GM12878 (cell line): ENCODE measurements at regions not wholly inside any gene's neighbourhood (a gene's known extent, or its start where the extent isn't known, plus 50 kb on each side); places are given as distances from the start of the nearest gene placed in this dataset.

ENCODE experiments used
- ATAC-seq: fragments of 200-7000 bp; cut with Tn5 transposase; 3 replicates; pipeline ENCODE4 v1.9.1; 2020; ENCODE audit warnings: mild to moderate bottlenecking, moderate library complexity
- BruUV-seq: library from RNA; stranded (reverse); fragments of 400-500 nt; replicated peaks from 2 replicates; lab custom pipeline; 2021; lab: Mats Ljungman, UMichigan
- CTCF ChIA-PET: fragments of 300-600 bp; sonication (Branson Sonifier 250); formaldehyde crosslinking; extraction: SDS; loops from one replicate; lab custom pipeline; 2021; ENCODE audit warnings: inconsistent platforms; lab: Yijun Ruan, JAX
- POLR2A ChIA-PET: fragments of 350-600 bp; formaldehyde crosslinking; extraction: SDS; loops from one replicate; lab custom pipeline; 2021; ENCODE audit warnings: inconsistent platforms; lab: Charles Lee
- RAD21 ChIA-PET: fragments of 300-600 bp; sonication (Branson Sonifier 250); formaldehyde crosslinking; loops from one replicate; lab custom pipeline; 2023; ENCODE audit warnings: antibody characterized with exemption; ENCODE audit not compliant: unreplicated experiment; lab: Charles Lee
- SMC1A ChIA-PET: fragments of 300-600 bp; sonication (Branson Sonifier 250); formaldehyde crosslinking; loops from one replicate; lab custom pipeline; 2023; ENCODE audit not compliant: unreplicated experiment, uncharacterized antibody; lab: Charles Lee
- DNase-seq: peaks from one replicate; pipeline ENCODE4 v3.0.0-alpha.2; 2011; ENCODE audit warnings: low read depth, low spot score
- FAIRE-seq: peaks from 3 replicates; lab custom pipeline; 2011; peaks lifted over from hg19 to GRCh38; lab: Jason Lieb, UNC
- H2AFZ ChIP-seq: 2 replicates; pipeline ENCODE4 v1.6.0; 2011; ENCODE audit warnings: low read depth, low read length, control low read depth; ENCODE audit not compliant: control insufficient read depth
- H3K27ac ChIP-seq: 2 replicates; pipeline ENCODE4 v1.5.1; 2011; ENCODE audit warnings: control low read depth; ENCODE audit not compliant: control insufficient read depth, insufficient read depth
- H3K27me3 ChIP-seq, 2 experiments: replicated peaks in 1 of 2; 2 replicates each; pipeline versions ENCODE4 v1.6.0 to v1.6.1; 2011; ENCODE audit warnings: low read length in 1 of 2; ENCODE audit not compliant: control insufficient read depth in 2 of 2, insufficient read depth in 2 of 2
- H3K36me3 ChIP-seq, 2 experiments: 2 replicates each; pipeline ENCODE4 v1.5.1; 2011; ENCODE audit warnings: low read length in 1 of 2; ENCODE audit not compliant: control insufficient read depth in 2 of 2, insufficient read depth in 2 of 2
- H3K4me1 ChIP-seq: 2 replicates; pipeline ENCODE4 v1.6.1; 2011; ENCODE audit warnings: mild to moderate bottlenecking, low read length, moderate library complexity, mixed read lengths; ENCODE audit not compliant: control insufficient read depth, insufficient read depth
- H3K4me2 ChIP-seq: 2 replicates; pipeline ENCODE4 v1.6.0; 2011; ENCODE audit warnings: control low read depth; ENCODE audit not compliant: control insufficient read depth, insufficient read depth
- H3K4me3 ChIP-seq: fragments of 200-600 bp; sonication (generic); 2 replicates; pipeline ENCODE4 v1.5.1; 2016
- H3K79me2 ChIP-seq: 2 replicates; pipeline ENCODE4 v1.6.0; 2011; ENCODE audit warnings: low read length; ENCODE audit not compliant: control insufficient read depth, insufficient read depth
- H3K9ac ChIP-seq: 2 replicates; pipeline ENCODE4 v1.8.0; 2011; ENCODE audit warnings: low read length, control low read depth, mixed read lengths; ENCODE audit not compliant: control insufficient read depth, insufficient read depth
- H3K9me3 ChIP-seq: replicated peaks from 3 replicates; pipeline ENCODE4 v1.5.1; 2011; ENCODE audit warnings: mild to moderate bottlenecking, low read length; ENCODE audit not compliant: control insufficient read depth, insufficient read depth
- H4K20me1 ChIP-seq: 2 replicates; pipeline ENCODE4 v1.6.0; 2011; ENCODE audit not compliant: control insufficient read depth, insufficient read depth
- ATF7 ChIP-seq: fragments of 450-650 bp; IDR thresholded peaks from 2 replicates; pipeline ENCODE4 v1.6.1; 2016; ENCODE audit warnings: low read depth, mild to moderate bottlenecking
- CBX3 ChIP-seq: fragments of 200-600 bp; sonication (generic); IDR thresholded peaks from 2 replicates; pipeline ENCODE4 v1.6.1; 2016; ENCODE audit warnings: low read depth, borderline replicate concordance
- CREM ChIP-seq: IDR thresholded peaks from 2 replicates; pipeline ENCODE4 v1.6.1; 2014; ENCODE audit warnings: antibody characterized with exemption, low read depth
- HCFC1 ChIP-seq: fragments of 150-350 bp; IDR thresholded peaks from 2 replicates; pipeline ENCODE4 v1.6.1; 2014; ENCODE audit warnings: low read length
- IKZF2 ChIP-seq, 2 experiments: fragments of 450-650 bp; IDR thresholded peaks; 2 replicates each; pipeline ENCODE4 v1.6.1; 2017; ENCODE audit warnings: mild to moderate bottlenecking in 2 of 2, moderate library complexity in 2 of 2
- LARP7 ChIP-seq: fragments of 450-650 bp; IDR thresholded peaks from 2 replicates; pipeline ENCODE4 v1.6.1; 2017; ENCODE audit warnings: mild to moderate bottlenecking
- MYC ChIP-seq: IDR thresholded peaks from 2 replicates; pipeline ENCODE4 v1.6.1; 2011; ENCODE audit warnings: mild to moderate bottlenecking, low read length, moderate library complexity, inconsistent platforms; ENCODE audit not compliant: insufficient read depth, insufficient replicate concordance, insufficient read length, severe bottlenecking
- POLR2AphosphoS5 ChIP-seq: IDR thresholded peaks from 2 replicates; pipeline ENCODE4 v1.6.1; 2011; ENCODE audit warnings: mild to moderate bottlenecking, low read length, inconsistent platforms
- SPI1 ChIP-seq: IDR thresholded peaks from 2 replicates; pipeline ENCODE4 v1.6.1; 2011; ENCODE audit warnings: low read depth, mild to moderate bottlenecking, low read length, moderate library complexity, borderline replicate concordance; ENCODE audit not compliant: insufficient read depth
- WGBS: methylation state at CpG from one replicate; pipeline ENCODE4 v1.1.6; 2016; ENCODE audit warnings: low lambda C conversion rate; ENCODE audit not compliant: insufficient replicate concordance, insufficient coverage; ENCODE audit errors: missing lambda C conversion rate; 5-methylcytosine and 5-hydroxymethylcytosine counted together
- in situ Hi-C: fragments of 300-500 bp; cut with MboI; formaldehyde crosslinking; loops from 9 replicates; pipeline ENCODE4 v1.14.3; 2018; ENCODE audit warnings: mixed read lengths
- intact Hi-C: fragments of 100-400 bp; cut with micrococcal nuclease; formaldehyde crosslinking; loops from one replicate; pipeline ENCODE4 v1.14.2; 2022; ENCODE audit not compliant: unreplicated experiment
- TF ChIP-seq, protein P1 (sequence below): IDR thresholded peaks from 2 replicates; pipeline ENCODE4 v1.6.1; 2012; ENCODE audit warnings: low read length, inconsistent platforms
- TF ChIP-seq, protein P2 (sequence below): IDR thresholded peaks from 2 replicates; pipeline ENCODE4 v1.6.1; 2012; ENCODE audit warnings: mild to moderate bottlenecking, low read depth, low read length
- TF ChIP-seq, protein P3 (sequence below): fragments of 450-650 bp; IDR thresholded peaks from 2 replicates; pipeline ENCODE4 v1.6.1; 2017; ENCODE audit warnings: mild to moderate bottlenecking

DNA sequence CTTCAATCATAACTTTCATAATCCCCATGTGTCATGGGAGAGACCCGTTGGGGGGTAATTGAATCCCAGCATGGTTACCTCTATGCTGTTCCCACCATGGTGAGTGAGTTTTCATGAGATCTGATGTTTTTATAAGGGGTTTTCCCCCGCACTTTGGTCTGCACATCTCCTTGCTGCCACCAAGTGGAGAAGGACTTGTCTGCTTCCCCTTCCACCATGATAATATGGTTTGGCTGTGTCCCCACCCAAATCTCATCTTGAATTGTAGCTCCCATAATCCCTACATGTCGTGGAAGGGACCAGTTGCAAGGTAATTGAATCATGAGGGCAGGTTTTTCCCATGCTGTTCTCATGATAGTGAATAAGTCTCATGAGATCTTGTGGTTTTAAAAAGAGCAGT lies 524.9 kb downstream of the SLITRK5 start:
- ChIA-PET POLR2A (no interaction called here), CTCF (no interaction called here)
- no peaks in the 10 kb centered on the region for H3K27me3 ChIP-seq
- H3K4me1 ChIP-seq, result no peaks in the 10 kb centered on the region
- intact Hi-C loops, result no loop called here
- DNase-seq (no peak), FAIRE-seq (no peak), ATAC-seq (no peak)
- H3K9me3 ChIP-seq, result no peaks in the 10 kb centered on the region
- H3K9ac ChIP-seq, result no peak overlapping the region
- 24% methylated on average over 3 of the region's 3 CpGs for WGBS
- TF ChIP-seq SPI1, result no peak
- TF ChIP-seq POLR2AphosphoS5, result no peak
- TF ChIP-seq, protein P1, sequence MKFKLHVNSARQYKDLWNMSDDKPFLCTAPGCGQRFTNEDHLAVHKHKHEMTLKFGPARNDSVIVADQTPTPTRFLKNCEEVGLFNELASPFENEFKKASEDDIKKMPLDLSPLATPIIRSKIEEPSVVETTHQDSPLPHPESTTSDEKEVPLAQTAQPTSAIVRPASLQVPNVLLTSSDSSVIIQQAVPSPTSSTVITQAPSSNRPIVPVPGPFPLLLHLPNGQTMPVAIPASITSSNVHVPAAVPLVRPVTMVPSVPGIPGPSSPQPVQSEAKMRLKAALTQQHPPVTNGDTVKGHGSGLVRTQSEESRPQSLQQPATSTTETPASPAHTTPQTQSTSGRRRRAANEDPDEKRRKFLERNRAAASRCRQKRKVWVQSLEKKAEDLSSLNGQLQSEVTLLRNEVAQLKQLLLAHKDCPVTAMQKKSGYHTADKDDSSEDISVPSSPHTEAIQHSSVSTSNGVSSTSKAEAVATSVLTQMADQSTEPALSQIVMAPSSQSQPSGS, result no peak
- TF ChIP-seq, protein P2, sequence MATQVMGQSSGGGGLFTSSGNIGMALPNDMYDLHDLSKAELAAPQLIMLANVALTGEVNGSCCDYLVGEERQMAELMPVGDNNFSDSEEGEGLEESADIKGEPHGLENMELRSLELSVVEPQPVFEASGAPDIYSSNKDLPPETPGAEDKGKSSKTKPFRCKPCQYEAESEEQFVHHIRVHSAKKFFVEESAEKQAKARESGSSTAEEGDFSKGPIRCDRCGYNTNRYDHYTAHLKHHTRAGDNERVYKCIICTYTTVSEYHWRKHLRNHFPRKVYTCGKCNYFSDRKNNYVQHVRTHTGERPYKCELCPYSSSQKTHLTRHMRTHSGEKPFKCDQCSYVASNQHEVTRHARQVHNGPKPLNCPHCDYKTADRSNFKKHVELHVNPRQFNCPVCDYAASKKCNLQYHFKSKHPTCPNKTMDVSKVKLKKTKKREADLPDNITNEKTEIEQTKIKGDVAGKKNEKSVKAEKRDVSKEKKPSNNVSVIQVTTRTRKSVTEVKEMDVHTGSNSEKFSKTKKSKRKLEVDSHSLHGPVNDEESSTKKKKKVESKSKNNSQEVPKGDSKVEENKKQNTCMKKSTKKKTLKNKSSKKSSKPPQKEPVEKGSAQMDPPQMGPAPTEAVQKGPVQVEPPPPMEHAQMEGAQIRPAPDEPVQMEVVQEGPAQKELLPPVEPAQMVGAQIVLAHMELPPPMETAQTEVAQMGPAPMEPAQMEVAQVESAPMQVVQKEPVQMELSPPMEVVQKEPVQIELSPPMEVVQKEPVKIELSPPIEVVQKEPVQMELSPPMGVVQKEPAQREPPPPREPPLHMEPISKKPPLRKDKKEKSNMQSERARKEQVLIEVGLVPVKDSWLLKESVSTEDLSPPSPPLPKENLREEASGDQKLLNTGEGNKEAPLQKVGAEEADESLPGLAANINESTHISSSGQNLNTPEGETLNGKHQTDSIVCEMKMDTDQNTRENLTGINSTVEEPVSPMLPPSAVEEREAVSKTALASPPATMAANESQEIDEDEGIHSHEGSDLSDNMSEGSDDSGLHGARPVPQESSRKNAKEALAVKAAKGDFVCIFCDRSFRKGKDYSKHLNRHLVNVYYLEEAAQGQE, result no peak
- no peak for TF ChIP-seq MYC
- TF ChIP-seq IKZF2 (IDR thresholded peaks at IDR 0.05), result no peak
- TF ChIP-seq, protein P3, sequence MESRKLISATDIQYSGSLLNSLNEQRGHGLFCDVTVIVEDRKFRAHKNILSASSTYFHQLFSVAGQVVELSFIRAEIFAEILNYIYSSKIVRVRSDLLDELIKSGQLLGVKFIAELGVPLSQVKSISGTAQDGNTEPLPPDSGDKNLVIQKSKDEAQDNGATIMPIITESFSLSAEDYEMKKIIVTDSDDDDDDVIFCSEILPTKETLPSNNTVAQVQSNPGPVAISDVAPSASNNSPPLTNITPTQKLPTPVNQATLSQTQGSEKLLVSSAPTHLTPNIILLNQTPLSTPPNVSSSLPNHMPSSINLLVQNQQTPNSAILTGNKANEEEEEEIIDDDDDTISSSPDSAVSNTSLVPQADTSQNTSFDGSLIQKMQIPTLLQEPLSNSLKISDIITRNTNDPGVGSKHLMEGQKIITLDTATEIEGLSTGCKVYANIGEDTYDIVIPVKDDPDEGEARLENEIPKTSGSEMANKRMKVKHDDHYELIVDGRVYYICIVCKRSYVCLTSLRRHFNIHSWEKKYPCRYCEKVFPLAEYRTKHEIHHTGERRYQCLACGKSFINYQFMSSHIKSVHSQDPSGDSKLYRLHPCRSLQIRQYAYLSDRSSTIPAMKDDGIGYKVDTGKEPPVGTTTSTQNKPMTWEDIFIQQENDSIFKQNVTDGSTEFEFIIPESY, result no peak
- no peak for TF ChIP-seq CBX3
- TF ChIP-seq CREM, result no peak
- TF ChIP-seq HCFC1, result no peak
- TF ChIP-seq LARP7, result no peak
- no peak for TF ChIP-seq ATF7
- TF ChIP-seq, all 136 proteins: peak for 0
- RAD21 ChIA-PET, result no interaction called here
- Histone ChIP-seq H3K4me3 (no peak overlapping the region), H3K36me3 (no peaks in the 10 kb centered on the region), H2AFZ (no peak overlapping the region), H3K4me2 (no peak overlapping the region), H4K20me1 (no peaks in the 10 kb centered on the region), H3K79me2 (no peaks in the 10 kb centered on the region), H3K27ac (no peak overlapping the region)
- no TSS peak for BruUV-seq
- SMC1A ChIA-PET, result no interaction called here
- in situ Hi-C loops, result no loop called here
